ENCODE measurements at regions not wholly inside any gene's neighbourhood (a gene's known extent, or its start where the extent isn't known, plus 50 kb on each side); places are given as distances from the start of the nearest gene placed in this dataset.

DNA sequence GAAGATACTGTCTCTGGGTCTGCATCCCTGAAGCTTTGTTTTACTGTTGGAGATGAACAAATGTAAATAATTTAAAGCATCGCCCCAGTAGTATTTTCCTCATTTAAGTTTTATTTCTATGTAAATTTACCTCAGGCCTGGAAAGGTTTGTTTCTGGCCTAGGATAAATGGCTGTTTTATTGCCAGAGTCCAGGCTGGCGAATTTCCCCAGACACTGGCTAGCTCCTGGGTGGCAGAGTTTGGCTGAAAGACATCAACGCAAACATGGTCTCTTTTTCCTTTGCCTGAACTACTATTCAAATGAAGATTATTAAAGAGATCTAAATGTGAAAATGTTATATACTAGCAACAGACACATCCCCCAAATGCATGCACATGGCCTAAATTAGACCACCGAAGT lies 136.7 kb upstream of the SESN3 start:
- H2AFZ ChIP-seq (ENCODE audit: low read length): no peak overlapping the region
- no peak overlapping the region for H3K4me3 Mint-ChIP-seq
- no peak overlapping the region for H3K4me2 ChIP-seq (ENCODE audit: insufficient read depth, insufficient read length, low read length)

More for the DNA sequence above, 136.7 kb upstream of the SESN3 start:
- TF ChIP-seq, protein P1, sequence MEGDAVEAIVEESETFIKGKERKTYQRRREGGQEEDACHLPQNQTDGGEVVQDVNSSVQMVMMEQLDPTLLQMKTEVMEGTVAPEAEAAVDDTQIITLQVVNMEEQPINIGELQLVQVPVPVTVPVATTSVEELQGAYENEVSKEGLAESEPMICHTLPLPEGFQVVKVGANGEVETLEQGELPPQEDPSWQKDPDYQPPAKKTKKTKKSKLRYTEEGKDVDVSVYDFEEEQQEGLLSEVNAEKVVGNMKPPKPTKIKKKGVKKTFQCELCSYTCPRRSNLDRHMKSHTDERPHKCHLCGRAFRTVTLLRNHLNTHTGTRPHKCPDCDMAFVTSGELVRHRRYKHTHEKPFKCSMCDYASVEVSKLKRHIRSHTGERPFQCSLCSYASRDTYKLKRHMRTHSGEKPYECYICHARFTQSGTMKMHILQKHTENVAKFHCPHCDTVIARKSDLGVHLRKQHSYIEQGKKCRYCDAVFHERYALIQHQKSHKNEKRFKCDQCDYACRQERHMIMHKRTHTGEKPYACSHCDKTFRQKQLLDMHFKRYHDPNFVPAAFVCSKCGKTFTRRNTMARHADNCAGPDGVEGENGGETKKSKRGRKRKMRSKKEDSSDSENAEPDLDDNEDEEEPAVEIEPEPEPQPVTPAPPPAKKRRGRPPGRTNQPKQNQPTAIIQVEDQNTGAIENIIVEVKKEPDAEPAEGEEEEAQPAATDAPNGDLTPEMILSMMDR (conservative IDR thresholded peaks at IDR 0.05): no peak
- Histone ChIP-seq H2BK15ac (ENCODE audit: low read depth, low read length) (no peak overlapping the region), H2BK12ac (ENCODE audit: insufficient read length, low read depth, low read length) (no peak overlapping the region), H3K9me3 (ENCODE audit: control insufficient read depth, low read depth, low read length) (no peaks in the 10 kb centered on the region), H3K23ac (ENCODE audit: insufficient read length, low read depth, low read length) (no peak overlapping the region), H2AK5ac (ENCODE audit: insufficient read length, low read length) (no peak overlapping the region), H3K18ac (ENCODE audit: insufficient read length, low read depth, low read length) (no peak overlapping the region), H3K4ac (ENCODE audit: low read depth, low read length) (no peak overlapping the region), H3K4me1 (ENCODE audit: insufficient read depth, low read length) (peaks cover 7% of the 10 kb centered on the region), H3K79me1 (ENCODE audit: insufficient read depth, low read depth, low read length, poor library complexity, severe bottlenecking) (no peaks in the 10 kb centered on the region), H3K79me2 (ENCODE audit: insufficient read depth, low read length) (no peaks in the 10 kb centered on the region), H3K23me2 (ENCODE audit: insufficient read length, low read depth, low read length, poor library complexity, severe bottlenecking) (no peaks in the 10 kb centered on the region), H3K14ac (ENCODE audit: insufficient read depth, low read length) (no peak overlapping the region), H2BK20ac (ENCODE audit: low read depth, low read length, poor library complexity, severe bottlenecking) (no peak overlapping the region), H4K8ac (replicated peaks; ENCODE audit: insufficient read length, low read depth, low read length) (no peak overlapping the region), H3T11ph (ENCODE audit: low read length) (no peak overlapping the region), H2BK5ac (ENCODE audit: insufficient read length, low read length) (no peak overlapping the region), H2BK120ac (ENCODE audit: low read depth, low read length, poor library complexity, severe bottlenecking) (no peak overlapping the region), H4K91ac (ENCODE audit: insufficient read length, low read depth, low read length) (no peak overlapping the region), H4K5ac (ENCODE audit: insufficient read length, low read depth, low read length) (no peak overlapping the region), H3K27ac (ENCODE audit: insufficient read length, low read depth, low read length) (no peak overlapping the region), H3K9ac (ENCODE audit: extremely low read depth, insufficient read length, low read length) (no peak overlapping the region), H4K20me1 (ENCODE audit: control insufficient read depth, insufficient read depth, insufficient read length) (no peaks in the 10 kb centered on the region), H3K27me3 (ENCODE audit: insufficient read depth, low read length) (no peaks in the 10 kb centered on the region), H3K56ac (ENCODE audit: insufficient read length, low read depth, low read length) (no peak overlapping the region)
- H3K27me3 Mint-ChIP-seq (ENCODE audit: low read depth): peaks cover 3% of the 10 kb centered on the region; the same call in 1 of the 2 replicates
- WGBS (ENCODE audit: extremely low coverage, insufficient read length, low lambda C conversion rate): no CpG with 5 or more reads among the region's 4 CpGs
- no peaks in the 10 kb centered on the region; a peak in 1 of 5 replicates for H3K9me3 Mint-ChIP-seq
- H3K27ac Mint-ChIP-seq: no peak overlapping the region
- DNase-seq: no peak
- H3K36me3 Mint-ChIP-seq (ENCODE audit: insufficient read depth in 1 of 3, low read depth in 3 of 3): no peaks in the 10 kb centered on the region
- H3K4me1 Mint-ChIP-seq: peaks cover 42 to 56% of the 10 kb centered on the region in 2 experiments
